Raji (cell line): ENCODE measurements at regions not wholly inside any gene's neighbourhood (a gene's known extent, or its start where the extent isn't known, plus 50 kb on each side); places are given as distances from the start of the nearest gene placed in this dataset.

Source experiments
- POLR2A ChIP-seq: IDR thresholded peaks from 2 replicates; pipeline ENCODE4 v1.6.1; 2011; ENCODE audit warnings: low read depth, low read length, control low read depth; ENCODE audit not compliant: insufficient read depth

DNA sequence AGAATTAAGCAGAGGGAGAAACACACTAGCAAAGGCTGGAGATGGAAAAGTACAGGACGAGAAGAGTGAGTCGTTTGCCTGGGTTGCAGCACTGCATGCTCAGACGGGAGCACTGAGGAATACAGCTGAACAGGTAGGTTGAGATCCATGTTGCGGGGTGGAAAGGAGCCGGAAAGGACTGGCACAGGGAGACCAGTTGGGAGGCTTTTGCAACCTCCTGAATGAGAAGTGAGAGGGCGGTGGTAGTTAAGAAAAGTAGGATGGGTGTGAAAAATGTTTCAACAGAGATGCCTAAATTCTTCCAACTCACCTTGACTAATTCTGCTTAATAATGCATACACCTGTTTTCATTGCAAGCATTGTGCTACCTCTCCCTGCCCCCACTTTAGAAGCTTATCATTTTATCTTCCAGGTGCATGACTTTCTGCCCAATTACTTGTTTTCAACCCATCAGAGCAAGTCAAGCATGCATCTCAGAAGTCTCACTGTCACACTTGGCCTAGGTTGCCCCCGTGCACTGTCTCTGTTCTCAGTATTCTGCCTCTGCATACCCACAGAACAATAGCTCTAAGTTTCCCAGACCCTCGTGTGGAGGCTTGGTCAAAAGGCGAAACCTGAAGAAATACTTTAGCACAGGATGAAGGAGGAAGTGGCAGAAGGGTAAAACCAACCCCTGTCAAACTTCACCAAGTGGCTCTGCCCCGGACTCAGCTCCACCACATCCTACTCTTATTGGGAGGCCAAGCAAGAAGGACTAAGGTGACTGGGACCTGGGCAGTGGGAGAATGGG lies 199.3 kb upstream of the BCL6 start:
- peak; percentile 81 for TF ChIP-seq POLR2A

DNA sequence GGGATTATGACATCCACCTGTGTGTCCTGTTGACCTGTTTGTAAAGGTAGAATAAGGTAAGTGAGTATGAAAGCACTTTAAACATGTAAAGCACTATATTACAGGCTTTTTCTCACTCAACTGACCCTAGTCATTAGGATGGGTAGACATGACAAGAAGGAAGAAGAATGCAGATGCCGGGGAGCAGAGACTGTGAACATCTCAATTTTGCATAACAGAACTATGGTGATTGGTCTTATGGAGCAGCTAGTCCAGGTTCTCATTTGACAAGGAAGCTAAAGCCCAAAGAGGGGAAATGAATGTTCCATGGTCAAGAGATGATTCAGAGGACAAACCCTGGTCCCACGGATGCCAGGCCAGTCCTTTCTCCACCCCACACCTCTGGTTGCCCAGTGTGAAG lies 200.1 kb upstream of the BCL6 start:
- TF ChIP-seq POLR2A = no peak

DNA sequence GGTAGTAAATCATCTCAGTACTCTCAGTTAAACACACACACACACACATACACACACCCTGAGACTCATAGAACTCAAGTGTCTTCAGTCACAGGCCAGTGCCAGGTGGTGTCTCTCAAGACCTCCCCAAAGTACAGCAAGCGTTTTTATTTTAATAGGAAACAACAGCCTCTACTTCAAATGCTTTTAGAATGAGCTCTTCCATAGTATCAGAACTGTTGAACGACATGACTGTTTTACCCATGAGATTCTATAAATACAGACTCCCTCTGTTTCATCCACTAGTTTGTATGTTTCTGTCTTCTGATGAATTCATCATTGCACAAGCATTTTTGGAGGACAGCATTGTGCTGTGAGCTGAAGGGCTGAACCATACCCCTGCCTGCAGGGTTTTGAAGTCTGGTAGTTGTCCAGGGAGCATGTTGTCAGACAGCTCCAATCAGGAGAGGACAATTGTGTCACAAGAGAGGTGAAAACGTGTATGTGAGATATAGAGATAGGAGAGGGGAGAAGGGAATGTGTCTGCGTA lies 201.0 kb upstream of the BCL6 start:
- no peak for TF ChIP-seq POLR2A

DNA sequence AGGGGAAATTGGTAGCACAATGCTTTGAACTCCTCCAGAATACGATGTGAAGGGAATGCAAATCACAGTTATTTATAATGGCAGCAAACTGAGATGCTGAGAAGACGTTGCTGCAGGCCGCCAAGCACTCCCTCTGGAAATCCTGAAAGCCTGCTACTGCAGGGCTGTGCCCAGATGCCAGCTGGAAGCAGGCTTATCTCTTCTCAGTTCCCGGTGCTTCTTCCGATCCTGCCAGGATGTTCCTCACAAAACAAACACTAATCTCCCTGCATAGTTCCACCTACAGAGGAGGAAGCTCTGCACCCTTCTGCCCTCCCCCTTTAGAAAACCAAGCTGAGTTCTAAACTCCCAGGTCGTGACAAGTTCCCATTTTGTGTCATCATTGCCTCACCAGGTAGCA lies 201.7 kb upstream of the BCL6 start:
- TF ChIP-seq POLR2A = peak; percentile 63

DNA sequence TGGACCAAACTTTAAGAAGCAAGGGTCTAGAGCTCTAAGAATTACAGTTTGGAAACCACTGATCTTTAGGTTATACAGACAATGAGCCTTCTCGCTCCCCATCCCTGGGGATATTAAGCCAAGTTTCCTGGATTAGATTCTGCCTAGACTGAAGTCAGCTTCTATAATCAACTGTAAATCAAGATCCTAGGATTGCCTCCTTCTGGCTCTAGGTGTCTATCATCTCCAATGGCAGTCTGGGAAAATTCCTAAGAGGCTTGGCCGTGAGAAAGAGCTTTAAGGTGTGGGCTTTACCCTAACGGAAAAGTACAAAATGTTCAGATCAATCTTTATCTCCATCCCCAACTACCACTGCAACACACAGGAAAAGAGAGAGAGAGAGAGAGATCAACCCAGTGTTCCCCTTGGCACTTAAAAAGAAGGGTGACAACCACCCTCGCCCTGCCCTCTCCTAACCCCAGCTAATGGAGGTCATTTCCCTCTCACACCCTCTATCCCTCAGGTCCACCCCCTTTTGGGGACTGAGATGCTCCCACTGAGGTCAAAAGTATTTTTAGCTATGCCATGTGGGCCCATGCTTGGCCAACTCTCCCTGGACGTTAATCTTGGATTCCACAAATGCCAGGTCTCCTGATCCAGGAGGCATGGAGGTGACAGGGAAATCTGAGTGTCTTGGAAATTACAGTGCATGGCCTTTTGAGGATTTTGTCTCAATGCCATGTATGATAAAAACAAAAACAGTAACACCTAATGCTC lies 202.8 kb upstream of the BCL6 start:
- TF ChIP-seq POLR2A = no peak

DNA sequence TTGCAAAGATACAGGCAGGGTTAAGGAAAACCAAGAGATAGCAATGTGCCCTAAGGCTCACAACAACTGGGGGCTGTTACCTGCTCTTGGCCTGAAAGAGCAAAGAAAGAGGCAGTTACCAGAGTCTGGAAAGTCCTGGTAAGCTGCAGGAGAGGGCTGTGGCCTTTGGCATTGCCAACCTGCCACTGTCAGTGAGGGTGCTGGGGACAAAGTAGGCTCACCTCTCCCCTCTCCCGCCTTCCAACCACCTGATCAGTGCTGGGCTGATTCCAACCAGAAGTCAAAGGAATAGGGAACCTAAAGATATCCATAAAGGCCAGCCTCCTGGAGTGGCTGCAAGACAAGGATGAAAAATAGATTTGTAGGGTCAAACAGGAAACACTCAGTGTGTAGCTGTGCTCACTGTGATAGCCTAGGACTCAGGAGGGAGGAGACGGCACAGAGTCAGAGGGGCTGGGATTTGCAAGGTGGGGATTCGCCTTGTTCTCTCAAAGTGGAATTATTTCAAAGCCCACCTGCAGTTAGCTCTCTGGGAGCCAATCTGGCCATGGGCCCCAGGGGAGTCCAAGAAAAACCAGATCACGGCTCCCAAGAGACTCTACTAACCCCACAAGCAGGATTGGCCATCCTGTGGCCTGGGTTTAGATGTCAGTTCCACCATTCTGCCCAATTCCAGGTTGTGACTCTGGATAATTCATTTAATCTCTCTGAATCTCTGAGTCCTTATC lies 204.0 kb upstream of the BCL6 start:
- peak; percentile 26; the same call in 1 of the 2 replicates for TF ChIP-seq POLR2A

DNA sequence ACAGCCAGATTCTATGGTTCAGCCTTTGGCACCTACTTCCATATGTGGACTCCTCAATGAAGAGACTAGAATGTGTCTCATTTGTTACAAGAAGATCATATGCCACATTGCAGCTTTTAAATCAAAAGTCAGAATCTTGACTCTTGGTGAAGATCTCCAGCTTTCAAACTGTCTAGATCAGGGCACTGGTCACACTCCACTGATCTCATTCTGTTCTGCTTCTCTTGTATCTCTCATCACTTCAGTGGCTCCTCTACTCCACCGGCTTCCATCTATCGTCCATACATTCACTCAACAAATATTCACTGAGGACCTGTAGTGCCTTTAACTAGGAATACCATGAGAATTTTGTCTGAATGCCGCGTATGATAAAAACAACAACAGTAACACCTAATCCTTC lies 203.3 kb upstream of the LPP start:
- TF ChIP-seq POLR2A = no peak; the same call in 1 of the 2 replicates

DNA sequence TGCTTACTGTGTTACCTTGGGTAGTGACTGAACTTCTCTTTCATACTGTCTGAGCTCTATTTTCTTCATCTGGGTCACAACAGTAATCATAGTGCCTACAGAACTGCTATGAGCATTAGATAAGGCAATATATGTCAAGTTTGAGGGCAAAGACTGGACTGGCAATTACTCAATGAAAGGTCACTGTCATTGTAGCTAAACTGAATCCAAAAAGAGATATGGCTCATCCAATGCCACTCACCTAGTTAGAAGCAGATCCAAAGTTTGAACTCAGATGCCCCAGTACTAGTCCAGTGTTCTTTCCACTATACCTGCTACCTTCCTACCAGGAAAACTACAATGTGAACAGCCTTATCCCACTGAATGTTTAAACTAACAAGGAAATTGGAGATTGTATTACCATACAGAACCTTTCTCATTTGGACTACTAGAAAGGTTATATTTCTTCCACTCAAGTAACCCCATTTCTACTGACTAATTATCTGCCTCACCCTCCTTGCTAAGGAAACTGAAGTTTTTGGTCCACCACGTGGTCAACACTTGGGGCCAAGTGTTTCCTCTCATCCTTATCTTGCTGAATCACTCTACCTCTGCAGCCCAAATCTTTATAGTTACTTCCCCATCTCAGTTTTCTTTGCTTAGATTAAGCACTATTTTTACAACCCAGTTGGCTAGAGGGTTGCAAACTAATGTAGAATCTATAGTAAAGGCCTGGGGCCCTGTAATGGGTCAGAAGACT lies 202.3 kb upstream of the LPP start:
- TF ChIP-seq POLR2A = no peak

DNA sequence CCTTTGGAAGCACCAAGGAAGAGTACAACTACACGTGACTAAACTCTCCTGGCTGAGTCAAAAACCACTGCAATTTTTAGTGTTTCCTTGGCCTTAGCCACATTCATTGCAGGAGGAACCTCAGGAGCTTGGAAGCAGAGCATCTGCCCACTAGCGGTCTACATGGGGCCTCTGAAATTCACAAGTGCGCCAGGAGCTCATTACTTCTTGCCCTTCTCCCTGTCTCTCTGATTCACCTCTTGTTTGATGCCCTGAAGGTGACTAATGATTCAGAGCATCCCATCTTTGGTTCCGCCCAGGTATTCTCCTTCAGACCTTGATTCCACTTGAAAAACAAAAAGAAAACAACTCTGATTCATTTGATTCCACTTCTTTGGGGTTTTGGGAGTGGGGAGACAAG lies 201.1 kb upstream of the LPP start:
- TF ChIP-seq POLR2A = no peak

DNA sequence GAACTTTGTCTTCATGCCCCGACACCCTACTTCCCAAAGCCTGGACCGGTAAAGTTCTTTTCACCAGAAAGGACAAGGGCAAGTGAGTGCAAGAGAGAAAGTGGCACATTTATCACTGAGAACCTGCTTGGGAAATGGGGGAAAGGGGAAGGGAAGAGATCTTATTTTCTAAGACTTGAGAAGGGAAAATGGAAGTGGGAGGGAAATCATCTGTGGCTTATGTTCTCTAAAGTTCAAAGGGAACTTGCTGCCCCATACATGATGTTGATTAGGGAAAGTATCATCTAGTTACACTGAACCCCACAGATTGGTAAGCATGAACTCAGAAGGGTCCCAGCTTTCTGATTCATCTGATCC lies 199.5 kb upstream of the LPP start:
- no peak for TF ChIP-seq POLR2A

DNA sequence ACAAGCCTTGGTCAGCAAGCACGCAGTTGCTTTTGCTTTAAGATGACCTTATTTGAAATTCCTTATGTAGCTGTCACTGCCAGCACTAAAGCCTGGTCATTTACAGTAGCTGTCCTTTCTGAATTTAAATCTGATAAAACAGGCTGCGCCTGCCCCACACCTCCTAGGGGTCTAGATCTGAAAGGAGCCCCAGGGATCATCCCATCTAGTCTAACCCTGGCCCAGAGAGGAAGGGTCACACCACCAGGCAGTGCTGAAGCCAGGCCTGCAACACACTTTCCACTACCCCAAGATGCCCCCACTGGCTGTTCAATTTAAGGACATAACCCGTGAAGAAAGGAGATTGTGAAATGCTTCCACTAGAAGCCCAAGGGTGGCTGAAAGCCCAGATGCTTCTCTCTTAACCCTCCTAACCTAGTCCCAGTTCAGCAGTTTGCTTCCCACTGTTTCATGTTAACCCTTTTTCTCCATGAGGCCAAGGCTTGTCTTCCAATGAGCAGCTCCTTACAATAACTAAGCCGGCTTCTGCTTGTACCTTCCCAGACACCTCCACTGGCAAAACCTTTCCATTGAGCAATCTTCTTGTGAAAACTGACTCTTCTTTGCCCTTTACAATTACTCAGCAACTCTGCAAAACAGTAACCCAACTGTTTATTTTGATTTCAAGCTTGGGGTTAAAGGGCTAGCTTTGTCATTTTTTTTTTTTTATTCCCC lies 198.9 kb upstream of the LPP start:
- no peak; the same call in 1 of the 2 replicates for TF ChIP-seq POLR2A

DNA sequence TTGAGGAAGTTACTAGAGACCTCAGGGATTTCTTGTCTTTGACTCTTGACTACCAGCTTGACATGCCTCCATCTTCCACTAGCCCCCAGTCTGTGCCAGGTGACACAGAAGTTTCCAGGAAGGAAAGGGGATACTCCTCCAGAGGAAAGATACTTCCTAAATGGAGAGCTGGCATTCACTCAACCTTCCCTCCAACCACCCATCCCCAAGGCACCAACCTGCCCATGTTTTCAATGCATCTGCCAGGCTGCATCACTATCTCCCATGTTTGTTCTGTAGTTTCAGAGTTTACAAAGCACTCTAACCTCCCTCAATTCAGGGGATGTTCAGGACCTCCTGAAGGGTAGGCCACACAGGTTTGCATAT lies 198.4 kb upstream of the LPP start:
- no peak for TF ChIP-seq POLR2A

DNA sequence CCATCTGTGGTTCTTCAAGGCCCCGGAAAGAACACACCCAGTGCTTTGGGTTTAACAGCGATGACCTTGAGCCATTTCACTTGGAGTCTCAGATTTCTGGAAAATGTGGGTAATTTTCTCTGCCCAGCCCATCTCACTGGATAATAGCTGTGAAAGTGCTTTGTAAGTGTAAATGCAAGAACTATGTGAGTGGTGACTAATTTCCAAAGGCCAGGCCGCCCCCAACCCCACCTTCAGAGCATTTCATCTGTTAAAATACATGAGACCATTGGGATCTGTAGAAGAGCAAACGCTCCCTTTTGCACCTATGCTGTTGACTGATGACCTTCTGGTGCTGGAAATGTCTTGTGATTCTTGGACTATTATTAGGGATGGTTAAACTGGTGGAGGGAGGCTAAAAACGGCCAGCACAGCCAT lies 196.8 kb upstream of the LPP start:
- TF ChIP-seq POLR2A = no peak

DNA sequence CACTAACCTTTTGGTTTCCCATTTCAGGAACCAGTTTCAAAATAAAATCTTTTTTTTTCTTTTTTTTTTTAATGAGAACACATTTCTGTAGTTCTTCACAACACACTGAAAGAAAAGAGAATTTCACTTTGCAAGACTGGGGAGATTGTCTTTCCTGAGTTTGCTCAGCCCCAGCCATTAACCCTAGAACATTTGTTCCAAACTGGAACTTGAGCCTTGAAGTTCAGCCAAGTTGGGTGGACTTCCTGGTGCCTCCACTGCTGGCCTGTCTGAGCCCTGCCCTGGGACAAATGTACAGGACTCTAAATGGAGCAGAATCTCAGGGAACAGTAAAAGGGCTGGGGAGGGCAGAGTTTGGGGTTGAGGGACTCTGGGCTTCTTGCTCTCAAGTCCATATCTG lies 196.4 kb upstream of the LPP start:
- TF ChIP-seq POLR2A = 0 out of 2 replicates have a peak, but pooled peaks have one; percentile 2
